HL-60 (cell line): ENCODE measurements at regions not wholly inside any gene's neighbourhood (a gene's known extent, or its start where the extent isn't known, plus 50 kb on each side); places are given as distances from the start of the nearest gene placed in this dataset.

Experiments
- GABPA ChIP-seq: IDR thresholded peaks from 2 replicates; pipeline ENCODE4 v1.6.1; 2012; ENCODE audit warnings: low read depth
- POLR2AphosphoS5 ChIP-seq: IDR thresholded peaks from 2 replicates; pipeline ENCODE4 v1.6.1; 2012; ENCODE audit warnings: low read depth
- SPI1 ChIP-seq: IDR thresholded peaks from 2 replicates; pipeline ENCODE4 v1.6.1; 2012; ENCODE audit warnings: low read depth, mild to moderate bottlenecking, borderline replicate concordance
- TF ChIP-seq, protein P1 (sequence below): IDR thresholded peaks from one replicate; pipeline ENCODE4 v1.5.1; 2011; ENCODE audit warnings: low read length, control low read depth, inconsistent platforms; ENCODE audit not compliant: insufficient read depth
- TF ChIP-seq, protein P2 (sequence below): IDR thresholded peaks from 2 replicates; pipeline ENCODE4 v1.6.1; 2012; ENCODE audit warnings: low read depth; ENCODE audit not compliant: insufficient replicate concordance

DNA sequence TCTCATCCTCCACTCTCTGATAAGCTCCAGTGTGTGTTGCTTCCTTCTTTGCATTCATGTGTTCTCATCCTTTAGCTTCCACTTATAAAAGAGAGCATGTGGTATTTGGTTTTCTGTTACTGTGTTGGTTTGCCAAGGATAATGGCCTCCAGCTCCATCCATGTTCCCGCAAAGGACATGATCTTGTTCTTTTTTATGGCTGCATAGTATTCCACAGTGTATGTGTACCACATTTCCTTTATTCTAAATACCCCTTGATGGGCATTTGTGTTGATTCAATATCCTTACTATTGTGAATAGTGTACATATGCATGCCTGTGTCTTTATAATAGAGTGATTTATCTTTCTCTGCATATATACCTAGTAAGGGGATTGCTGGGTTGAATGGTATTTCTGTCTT is 155.1 kb downstream of the DCK start:
- TF ChIP-seq, protein P1, sequence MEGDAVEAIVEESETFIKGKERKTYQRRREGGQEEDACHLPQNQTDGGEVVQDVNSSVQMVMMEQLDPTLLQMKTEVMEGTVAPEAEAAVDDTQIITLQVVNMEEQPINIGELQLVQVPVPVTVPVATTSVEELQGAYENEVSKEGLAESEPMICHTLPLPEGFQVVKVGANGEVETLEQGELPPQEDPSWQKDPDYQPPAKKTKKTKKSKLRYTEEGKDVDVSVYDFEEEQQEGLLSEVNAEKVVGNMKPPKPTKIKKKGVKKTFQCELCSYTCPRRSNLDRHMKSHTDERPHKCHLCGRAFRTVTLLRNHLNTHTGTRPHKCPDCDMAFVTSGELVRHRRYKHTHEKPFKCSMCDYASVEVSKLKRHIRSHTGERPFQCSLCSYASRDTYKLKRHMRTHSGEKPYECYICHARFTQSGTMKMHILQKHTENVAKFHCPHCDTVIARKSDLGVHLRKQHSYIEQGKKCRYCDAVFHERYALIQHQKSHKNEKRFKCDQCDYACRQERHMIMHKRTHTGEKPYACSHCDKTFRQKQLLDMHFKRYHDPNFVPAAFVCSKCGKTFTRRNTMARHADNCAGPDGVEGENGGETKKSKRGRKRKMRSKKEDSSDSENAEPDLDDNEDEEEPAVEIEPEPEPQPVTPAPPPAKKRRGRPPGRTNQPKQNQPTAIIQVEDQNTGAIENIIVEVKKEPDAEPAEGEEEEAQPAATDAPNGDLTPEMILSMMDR = no peak
- TF ChIP-seq, protein P2, sequence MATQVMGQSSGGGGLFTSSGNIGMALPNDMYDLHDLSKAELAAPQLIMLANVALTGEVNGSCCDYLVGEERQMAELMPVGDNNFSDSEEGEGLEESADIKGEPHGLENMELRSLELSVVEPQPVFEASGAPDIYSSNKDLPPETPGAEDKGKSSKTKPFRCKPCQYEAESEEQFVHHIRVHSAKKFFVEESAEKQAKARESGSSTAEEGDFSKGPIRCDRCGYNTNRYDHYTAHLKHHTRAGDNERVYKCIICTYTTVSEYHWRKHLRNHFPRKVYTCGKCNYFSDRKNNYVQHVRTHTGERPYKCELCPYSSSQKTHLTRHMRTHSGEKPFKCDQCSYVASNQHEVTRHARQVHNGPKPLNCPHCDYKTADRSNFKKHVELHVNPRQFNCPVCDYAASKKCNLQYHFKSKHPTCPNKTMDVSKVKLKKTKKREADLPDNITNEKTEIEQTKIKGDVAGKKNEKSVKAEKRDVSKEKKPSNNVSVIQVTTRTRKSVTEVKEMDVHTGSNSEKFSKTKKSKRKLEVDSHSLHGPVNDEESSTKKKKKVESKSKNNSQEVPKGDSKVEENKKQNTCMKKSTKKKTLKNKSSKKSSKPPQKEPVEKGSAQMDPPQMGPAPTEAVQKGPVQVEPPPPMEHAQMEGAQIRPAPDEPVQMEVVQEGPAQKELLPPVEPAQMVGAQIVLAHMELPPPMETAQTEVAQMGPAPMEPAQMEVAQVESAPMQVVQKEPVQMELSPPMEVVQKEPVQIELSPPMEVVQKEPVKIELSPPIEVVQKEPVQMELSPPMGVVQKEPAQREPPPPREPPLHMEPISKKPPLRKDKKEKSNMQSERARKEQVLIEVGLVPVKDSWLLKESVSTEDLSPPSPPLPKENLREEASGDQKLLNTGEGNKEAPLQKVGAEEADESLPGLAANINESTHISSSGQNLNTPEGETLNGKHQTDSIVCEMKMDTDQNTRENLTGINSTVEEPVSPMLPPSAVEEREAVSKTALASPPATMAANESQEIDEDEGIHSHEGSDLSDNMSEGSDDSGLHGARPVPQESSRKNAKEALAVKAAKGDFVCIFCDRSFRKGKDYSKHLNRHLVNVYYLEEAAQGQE = no peak
- TF ChIP-seq POLR2AphosphoS5 (no peak), GABPA (no peak), SPI1 (no peak)
